ENCODE measurements at regions not wholly inside any gene's neighbourhood (a gene's known extent, or its start where the extent isn't known, plus 50 kb on each side); places are given as distances from the start of the nearest gene placed in this dataset.
"Not testable (repeated sequence)": the region's sequence is repeated elsewhere in the genome, so short reads cannot be mapped to it uniquely, and the experiment has no call there.

GRCh38 chr13:75953589-75953988, 317.5 kb downstream of the LMO7 start:
- TF ChIP-seq, protein P1, sequence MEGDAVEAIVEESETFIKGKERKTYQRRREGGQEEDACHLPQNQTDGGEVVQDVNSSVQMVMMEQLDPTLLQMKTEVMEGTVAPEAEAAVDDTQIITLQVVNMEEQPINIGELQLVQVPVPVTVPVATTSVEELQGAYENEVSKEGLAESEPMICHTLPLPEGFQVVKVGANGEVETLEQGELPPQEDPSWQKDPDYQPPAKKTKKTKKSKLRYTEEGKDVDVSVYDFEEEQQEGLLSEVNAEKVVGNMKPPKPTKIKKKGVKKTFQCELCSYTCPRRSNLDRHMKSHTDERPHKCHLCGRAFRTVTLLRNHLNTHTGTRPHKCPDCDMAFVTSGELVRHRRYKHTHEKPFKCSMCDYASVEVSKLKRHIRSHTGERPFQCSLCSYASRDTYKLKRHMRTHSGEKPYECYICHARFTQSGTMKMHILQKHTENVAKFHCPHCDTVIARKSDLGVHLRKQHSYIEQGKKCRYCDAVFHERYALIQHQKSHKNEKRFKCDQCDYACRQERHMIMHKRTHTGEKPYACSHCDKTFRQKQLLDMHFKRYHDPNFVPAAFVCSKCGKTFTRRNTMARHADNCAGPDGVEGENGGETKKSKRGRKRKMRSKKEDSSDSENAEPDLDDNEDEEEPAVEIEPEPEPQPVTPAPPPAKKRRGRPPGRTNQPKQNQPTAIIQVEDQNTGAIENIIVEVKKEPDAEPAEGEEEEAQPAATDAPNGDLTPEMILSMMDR (IDR thresholded peaks at IDR 0.05), result not testable (repeated sequence)
- TF ChIP-seq POLR2A (IDR thresholded peaks at IDR 0.05), result not testable (repeated sequence)

Measured in tibial nerve (tissue), 3 donors.